ENCODE measurements at regions not wholly inside any gene's neighbourhood (a gene's known extent, or its start where the extent isn't known, plus 50 kb on each side); places are given as distances from the start of the nearest gene placed in this dataset.

DNA sequence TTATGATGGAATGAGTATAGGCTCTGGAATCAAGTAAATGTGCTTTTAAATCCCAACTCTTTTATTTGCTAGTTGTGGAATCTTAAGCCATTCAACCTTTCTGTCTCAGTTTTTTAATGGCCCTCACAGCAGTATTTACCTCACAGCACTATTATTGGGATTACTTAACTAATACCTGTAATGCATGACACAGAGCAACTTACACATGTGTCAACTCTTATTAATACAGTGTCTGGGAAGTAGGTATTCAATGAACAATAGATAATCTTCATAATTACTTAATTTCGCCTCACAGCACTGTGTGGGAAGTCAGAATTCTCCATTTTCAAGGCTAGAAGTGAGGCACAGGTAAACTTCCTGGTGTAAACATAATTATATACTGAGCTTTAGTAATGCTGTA lies 149.7 kb upstream of the NUDT6 start:
- Histone ChIP-seq H3K4me3 (no peak overlapping the region), H3K9me3 (no peaks in the 10 kb centered on the region), H3K36me3 (no peaks in the 10 kb centered on the region), H3K27me3 (no peaks in the 10 kb centered on the region), H3K27ac (no peak overlapping the region), H3K4me1 (no peaks in the 10 kb centered on the region)
- intact Hi-C loops (cut with DNase I; ENCODE audit: low total_unique reads) = no loop called here
- DNase-seq = no peak
- TF ChIP-seq, protein P1, sequence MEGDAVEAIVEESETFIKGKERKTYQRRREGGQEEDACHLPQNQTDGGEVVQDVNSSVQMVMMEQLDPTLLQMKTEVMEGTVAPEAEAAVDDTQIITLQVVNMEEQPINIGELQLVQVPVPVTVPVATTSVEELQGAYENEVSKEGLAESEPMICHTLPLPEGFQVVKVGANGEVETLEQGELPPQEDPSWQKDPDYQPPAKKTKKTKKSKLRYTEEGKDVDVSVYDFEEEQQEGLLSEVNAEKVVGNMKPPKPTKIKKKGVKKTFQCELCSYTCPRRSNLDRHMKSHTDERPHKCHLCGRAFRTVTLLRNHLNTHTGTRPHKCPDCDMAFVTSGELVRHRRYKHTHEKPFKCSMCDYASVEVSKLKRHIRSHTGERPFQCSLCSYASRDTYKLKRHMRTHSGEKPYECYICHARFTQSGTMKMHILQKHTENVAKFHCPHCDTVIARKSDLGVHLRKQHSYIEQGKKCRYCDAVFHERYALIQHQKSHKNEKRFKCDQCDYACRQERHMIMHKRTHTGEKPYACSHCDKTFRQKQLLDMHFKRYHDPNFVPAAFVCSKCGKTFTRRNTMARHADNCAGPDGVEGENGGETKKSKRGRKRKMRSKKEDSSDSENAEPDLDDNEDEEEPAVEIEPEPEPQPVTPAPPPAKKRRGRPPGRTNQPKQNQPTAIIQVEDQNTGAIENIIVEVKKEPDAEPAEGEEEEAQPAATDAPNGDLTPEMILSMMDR (IDR thresholded peaks at IDR 0.05) = no peak

DNA sequence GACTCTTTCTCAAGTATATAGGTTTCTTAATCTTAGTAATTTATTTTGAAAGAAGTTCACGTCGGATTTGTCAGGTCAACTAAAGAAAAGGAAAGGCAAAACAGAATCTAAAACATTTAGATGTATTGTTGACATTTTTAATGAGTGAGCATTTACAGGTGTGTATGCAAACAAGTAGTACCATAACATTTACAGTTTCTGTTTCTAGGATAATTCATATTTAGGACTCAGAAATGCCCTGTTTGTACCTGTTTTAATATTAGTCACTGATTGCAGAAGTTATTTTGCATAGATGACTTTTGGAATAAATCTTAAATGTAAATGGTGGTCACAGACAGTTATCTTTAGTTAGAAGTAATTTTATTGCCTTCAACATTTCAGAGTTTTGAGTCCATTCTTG lies 151.3 kb upstream of the NUDT6 start:
- intact Hi-C loops (cut with DNase I; ENCODE audit: low total_unique reads) = no loop called here

DNA sequence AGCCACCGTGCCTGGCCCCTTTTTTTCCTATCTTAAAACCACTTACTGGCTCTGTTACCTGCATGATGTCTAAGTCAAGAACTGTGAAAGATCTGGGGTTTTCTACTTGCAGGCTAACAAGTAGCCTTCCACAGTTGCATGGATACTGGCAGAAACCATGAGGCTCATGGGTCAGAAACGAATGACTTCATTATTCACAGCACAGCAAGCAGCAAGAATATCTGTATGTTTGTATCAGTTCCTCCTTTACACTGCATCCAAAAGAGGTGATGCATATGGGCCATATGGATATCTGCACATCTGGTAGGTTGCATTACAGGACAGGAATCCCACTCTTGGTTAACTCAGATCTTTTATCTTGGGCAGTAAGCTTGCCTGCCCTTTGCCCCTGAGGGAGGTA lies 154.9 kb upstream of the NUDT6 start:
- H3K36me3 ChIP-seq = no peaks in the 10 kb centered on the region
- intact Hi-C loops (cut with DNase I; ENCODE audit: low total_unique reads) = no loop called here
- no peaks in the 10 kb centered on the region for H3K9me3 ChIP-seq
- DNase-seq = no peak
- TF ChIP-seq, protein P1 (IDR thresholded peaks at IDR 0.05) = no peak
- H3K27me3 ChIP-seq = no peaks in the 10 kb centered on the region
- no peak overlapping the region for H3K27ac ChIP-seq
- no peak overlapping the region for H3K4me3 ChIP-seq
- peaks cover 0 to 5% (median 0%) of the 10 kb centered on the region in 4 donors for H3K4me1 ChIP-seq

More for the DNA sequence above, 151.3 kb upstream of the NUDT6 start:
- H3K9me3 ChIP-seq = no peaks in the 10 kb centered on the region
- no peaks in the 10 kb centered on the region for H3K4me1 ChIP-seq
- no peaks in the 10 kb centered on the region for H3K36me3 ChIP-seq
- no peak for DNase-seq
- no peak overlapping the region for H3K4me3 ChIP-seq
- H3K27ac ChIP-seq = no peak overlapping the region
- H3K27me3 ChIP-seq = no peaks in the 10 kb centered on the region
- TF ChIP-seq, protein P1 (IDR thresholded peaks at IDR 0.05) = no peak

DNA sequence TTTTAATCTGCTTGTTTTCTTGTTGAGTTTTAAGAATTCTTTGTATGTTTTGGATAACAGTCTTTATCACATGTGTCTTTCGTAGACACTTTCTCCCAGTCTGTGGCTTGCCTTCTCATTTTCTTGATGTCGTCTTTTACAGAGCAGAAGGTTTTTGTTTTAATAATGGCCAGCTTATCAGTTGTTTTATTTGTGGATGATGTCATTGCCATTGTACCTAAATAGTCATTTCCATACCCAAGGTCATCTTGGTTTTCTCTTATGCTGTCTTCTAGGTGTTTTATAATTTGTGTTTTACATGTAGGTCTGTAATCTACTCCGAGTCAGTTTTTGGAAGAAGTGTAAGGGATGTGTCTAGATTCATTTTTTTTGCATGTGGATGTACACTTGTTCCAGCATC lies 159.6 kb upstream of the NUDT6 start:
- intact Hi-C loops (cut with DNase I; ENCODE audit: low total_unique reads) = no loop called here
- no peak overlapping the region for H3K4me3 ChIP-seq
- peaks cover 0 to 5% (median 0%) of the 10 kb centered on the region in 4 donors for H3K4me1 ChIP-seq
- TF ChIP-seq, protein P1 (IDR thresholded peaks at IDR 0.05) = no peak
- H3K27me3 ChIP-seq = no peaks in the 10 kb centered on the region
- no peaks in the 10 kb centered on the region for H3K36me3 ChIP-seq
- no peak overlapping the region for H3K27ac ChIP-seq
- no peaks in the 10 kb centered on the region for H3K9me3 ChIP-seq
- no peak for DNase-seq

DNA sequence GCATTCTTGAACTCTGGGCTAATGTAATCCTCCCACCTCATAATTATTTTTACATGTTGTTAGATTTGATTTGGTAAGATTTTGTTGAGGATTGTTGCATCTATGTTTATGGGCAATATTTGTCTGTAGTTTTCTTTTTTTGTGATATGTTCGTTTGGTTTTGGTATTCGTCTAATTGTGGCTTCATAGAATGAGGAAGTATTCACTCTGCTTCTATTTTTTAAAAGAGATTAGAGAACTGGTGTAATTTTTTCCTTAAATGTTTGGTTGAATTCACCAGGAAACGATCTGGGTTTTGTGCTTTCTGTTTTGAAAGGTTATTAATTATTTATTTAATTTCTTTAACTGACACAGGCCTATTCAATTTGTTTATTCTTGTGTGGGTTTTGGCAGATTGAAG lies 161.2 kb upstream of the NUDT6 start:
- peaks cover 0 to 5% (median 0%) of the 10 kb centered on the region in 4 donors for H3K4me1 ChIP-seq
- H3K4me3 ChIP-seq = no peak overlapping the region
- no peaks in the 10 kb centered on the region for H3K9me3 ChIP-seq
- TF ChIP-seq, protein P1 (IDR thresholded peaks at IDR 0.05) = no peak
- no peaks in the 10 kb centered on the region for H3K27me3 ChIP-seq
- no peak overlapping the region for H3K27ac ChIP-seq
- no peak for DNase-seq
- intact Hi-C loops (cut with DNase I; ENCODE audit: low total_unique reads) = no loop called here
- no peaks in the 10 kb centered on the region for H3K36me3 ChIP-seq

DNA sequence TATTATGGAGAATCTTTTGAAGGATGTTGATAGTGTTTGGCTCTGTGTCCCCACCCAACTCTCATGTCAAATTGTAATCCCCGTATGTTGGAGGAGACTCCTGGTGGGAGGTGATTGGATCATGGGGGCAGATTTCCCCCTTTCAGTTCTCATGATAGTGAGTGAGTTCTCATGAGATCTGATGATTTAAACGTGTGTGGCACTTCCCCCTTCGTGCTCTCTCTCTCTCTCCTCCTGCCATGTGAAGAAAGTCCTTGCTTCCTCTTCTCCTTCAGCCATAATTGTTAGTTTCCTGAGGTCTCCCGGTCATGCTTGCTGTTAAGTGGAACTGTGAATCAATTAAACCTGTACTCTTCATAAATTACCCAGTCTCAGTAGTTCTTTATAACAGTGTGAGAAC lies 166.1 kb upstream of the NUDT6 start:
- TF ChIP-seq, protein P1 (IDR thresholded peaks at IDR 0.05) = no peak
- Histone ChIP-seq H3K36me3 (peaks cover 7 to 14% (median 9%) of the 10 kb centered on the region in 3 donors), H3K9me3 (peaks cover 0 to 4% (median 0%) of the 10 kb centered on the region in 3 donors), H3K27me3 (no peaks in the 10 kb centered on the region), H3K4me3 (no peak overlapping the region), H3K4me1 (no peaks in the 10 kb centered on the region), H3K27ac (no peak overlapping the region)
- DNase-seq = no peak
- intact Hi-C loops (cut with DNase I; ENCODE audit: low total_unique reads) = no loop called here
